Omental fat pad (tissue), 3 donors: ENCODE measurements at regions not wholly inside any gene's neighbourhood (a gene's known extent, or its start where the extent isn't known, plus 50 kb on each side); places are given as distances from the start of the nearest gene placed in this dataset.

Experiments
- ATAC-seq: fragments of 150-250 bp; one replicate; pipeline ENCODE4 v1.9.1; 2016; ENCODE audit warnings: mild to moderate bottlenecking, moderate library complexity; ENCODE audit not compliant: low FRiP score
- DNase-seq: peaks from one replicate; pipeline ENCODE4 v3.0.0-alpha.2; 2019; ENCODE audit warnings: low spot score
- TF ChIP-seq, protein P1 (sequence below), 3 donors: fragments of 450-650 bp; IDR thresholded peaks; one replicate each; pipeline ENCODE4 v1.5.1; 2016 to 2017; ENCODE audit warnings: antibody characterized with exemption in 3 of 3, mild to moderate bottlenecking in 3 of 3, moderate library complexity in 2 of 3

DNA sequence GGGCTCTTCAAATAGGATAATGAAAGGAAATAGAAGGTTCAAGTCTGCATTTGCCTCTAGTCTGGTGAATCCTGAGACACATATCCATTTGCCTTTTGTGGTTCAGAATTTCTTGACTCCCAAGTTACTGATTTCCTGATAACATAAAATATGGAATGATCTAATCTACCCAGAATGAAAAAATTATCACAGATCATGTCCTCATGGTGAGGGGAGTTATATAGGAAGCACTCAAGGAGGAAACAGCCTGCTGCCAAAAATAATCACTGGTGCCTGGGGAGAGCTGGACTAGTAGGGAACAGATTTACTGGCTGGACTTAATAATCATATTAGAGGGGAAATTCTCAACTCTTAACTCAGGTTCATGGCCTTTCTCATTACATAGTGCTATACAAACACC lies 95.5 kb upstream of the STK17B start:
- peak; percentile 24 for ATAC-seq
- TF ChIP-seq, protein P1, sequence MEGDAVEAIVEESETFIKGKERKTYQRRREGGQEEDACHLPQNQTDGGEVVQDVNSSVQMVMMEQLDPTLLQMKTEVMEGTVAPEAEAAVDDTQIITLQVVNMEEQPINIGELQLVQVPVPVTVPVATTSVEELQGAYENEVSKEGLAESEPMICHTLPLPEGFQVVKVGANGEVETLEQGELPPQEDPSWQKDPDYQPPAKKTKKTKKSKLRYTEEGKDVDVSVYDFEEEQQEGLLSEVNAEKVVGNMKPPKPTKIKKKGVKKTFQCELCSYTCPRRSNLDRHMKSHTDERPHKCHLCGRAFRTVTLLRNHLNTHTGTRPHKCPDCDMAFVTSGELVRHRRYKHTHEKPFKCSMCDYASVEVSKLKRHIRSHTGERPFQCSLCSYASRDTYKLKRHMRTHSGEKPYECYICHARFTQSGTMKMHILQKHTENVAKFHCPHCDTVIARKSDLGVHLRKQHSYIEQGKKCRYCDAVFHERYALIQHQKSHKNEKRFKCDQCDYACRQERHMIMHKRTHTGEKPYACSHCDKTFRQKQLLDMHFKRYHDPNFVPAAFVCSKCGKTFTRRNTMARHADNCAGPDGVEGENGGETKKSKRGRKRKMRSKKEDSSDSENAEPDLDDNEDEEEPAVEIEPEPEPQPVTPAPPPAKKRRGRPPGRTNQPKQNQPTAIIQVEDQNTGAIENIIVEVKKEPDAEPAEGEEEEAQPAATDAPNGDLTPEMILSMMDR (IDR thresholded peaks at IDR 0.05), result no peak
- DNase-seq, result no peak

DNA sequence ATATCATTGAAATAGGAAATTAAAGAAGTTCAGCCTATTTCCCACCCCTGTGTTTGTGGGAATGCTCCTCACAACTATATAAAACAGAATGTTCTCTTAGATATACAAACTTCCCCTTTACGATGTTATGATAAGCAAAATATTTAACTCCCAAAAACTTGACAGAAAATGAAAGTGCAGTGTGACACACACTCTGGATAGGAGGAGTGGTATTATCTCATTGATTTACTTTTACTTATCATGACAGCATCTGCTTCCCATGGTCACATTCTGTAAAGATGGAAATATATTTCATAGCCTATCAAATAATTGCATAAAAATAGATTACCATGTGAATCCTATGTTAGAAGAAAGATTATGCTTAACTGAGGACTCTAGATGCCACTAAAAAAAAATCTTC lies 96.6 kb upstream of the STK17B start:
- TF ChIP-seq, protein P1 (IDR thresholded peaks at IDR 0.05), result no peak
- ATAC-seq, result no peak
- no peak for DNase-seq

DNA sequence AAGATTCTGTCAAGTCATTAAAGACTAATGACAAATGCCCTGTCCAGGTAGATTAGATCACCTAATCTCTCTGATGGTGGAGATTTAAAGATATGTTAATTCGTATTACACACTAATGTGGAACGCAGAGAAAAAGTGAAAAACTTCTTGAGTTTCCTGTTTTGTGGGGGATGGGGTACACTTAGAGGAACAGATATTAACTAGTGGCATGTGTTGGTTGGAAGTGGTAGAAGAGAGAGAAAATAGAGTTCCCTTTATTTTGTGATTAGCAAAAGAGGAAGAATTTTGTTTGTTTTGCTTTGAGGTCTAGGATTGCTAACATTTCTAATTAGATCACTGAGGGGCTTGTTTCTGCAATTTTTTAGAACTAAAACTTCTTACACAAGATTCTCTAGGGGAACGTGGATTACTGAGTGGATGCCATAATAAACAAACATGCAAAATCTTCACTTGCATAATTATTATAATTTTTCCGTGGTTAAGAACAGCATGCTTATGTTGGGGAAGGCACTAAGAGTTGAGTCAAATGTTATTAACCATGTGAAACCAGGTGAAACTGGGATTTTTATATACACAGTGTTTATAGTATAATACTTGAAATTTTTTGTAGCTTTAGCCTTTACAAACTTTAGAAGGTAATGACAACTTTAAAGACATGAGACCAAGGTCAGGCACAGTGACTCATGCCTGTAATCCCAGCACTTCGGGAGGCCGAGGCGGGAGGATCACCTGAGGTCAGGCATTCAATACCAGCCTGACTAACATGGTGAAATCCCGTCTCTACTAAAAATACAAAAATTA lies 97.4 kb upstream of the STK17B start:
- ATAC-seq (no peak), DNase-seq (no peak)
- TF ChIP-seq, protein P1 (IDR thresholded peaks at IDR 0.05), result no peak

DNA sequence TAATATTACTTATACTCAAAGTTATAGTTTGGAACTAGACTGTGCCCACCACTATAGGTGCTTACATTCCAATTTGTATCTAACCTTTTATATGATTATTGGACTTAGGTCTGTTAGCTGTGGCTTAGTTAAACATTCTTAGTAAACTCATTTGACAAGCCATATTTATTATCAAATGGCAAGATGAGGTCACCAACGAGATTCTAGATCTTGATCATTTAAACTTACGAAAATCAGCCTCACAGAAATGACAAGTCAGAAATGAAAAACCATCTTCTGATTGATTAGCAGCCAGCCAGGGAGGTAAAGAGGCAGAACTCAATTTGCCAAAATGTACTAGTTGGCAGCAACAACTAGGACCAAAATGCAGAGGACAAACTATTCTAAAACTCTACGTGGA lies 100.4 kb upstream of the STK17B start:
- TF ChIP-seq, protein P1 (IDR thresholded peaks at IDR 0.05), result no peak
- no peak for ATAC-seq
- DNase-seq, result no peak

DNA sequence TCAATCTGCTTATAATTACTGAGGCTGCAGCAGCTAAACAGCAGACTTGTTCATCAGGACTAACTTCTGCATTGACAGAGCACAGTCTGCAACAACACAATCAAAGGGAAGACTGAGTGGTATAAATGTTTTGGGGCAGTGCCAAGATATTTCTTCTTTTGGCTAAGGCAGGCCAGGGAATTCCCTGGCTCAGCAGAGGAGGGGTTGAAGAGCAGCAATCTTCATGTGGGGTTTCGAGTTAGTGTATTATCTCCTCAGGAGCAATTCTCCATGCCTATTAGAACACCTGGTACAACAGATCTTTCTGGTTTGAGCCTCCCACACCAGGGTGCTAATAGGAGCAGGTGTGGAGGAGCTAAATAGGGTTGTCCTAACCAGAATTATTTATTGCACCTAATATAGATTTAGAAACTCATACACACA lies 103.0 kb upstream of the STK17B start:
- TF ChIP-seq, protein P1 (IDR thresholded peaks at IDR 0.05), result no peak
- DNase-seq (no peak), ATAC-seq (peak; percentile 72)

DNA sequence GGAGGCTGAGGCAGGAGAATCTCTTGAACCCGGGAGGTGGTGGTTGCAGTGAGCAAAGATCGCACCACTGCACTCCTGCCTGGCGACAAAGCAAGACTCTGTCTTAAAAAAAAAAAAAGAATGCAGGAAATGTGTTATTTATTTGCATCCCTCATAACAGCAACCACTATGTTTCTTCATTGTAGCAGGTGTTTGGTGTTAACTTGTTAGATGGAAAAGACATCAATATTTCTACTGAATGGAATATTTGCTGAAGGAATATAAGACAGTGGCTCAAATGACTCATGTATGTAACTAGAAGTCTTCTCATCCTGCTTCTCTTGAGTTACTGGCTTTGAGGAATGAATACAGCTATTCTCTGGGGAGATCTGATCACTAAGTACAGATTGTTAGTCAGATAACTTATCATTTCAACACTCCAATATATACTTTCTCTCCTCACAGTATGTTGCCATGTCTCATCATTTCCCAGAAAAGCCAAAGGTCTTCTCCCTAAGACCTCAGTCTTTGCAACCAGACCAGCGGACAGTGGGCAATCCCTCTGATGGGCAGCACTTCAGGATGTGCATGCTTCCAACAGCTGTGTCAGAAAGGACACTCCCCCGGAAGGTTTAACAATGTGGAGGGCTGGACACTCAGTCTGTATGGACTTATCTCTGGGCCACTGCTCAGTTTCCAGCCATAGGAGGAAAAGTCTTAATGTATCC lies 104.4 kb upstream of the STK17B start:
- TF ChIP-seq, protein P1 (IDR thresholded peaks at IDR 0.05), result no peak
- DNase-seq (no peak), ATAC-seq (no peak)

DNA sequence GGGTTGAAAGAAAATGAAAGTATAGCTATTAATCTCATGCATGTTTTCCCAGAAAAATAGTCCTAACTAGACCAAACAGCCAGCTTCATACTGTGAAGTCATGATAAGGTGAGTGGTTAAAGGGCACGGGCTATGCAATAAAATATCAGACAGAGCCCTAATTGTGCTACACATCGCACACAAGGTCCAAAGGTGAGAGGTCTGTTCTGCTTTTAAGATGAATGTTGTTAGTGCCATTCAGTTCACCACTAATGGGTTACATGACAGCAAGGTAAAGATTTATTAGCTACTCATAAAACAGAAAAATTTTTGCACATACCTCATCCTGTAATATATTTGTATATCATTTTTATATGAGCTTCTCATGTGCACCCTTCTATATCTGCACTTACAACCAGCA lies 105.0 kb upstream of the STK17B start:
- DNase-seq (no peak), ATAC-seq (no peak)
- TF ChIP-seq, protein P1 (IDR thresholded peaks at IDR 0.05), result no peak
